ENCODE measurements at regions not wholly inside any gene's neighbourhood (a gene's known extent, or its start where the extent isn't known, plus 50 kb on each side); places are given as distances from the start of the nearest gene placed in this dataset.

DNA sequence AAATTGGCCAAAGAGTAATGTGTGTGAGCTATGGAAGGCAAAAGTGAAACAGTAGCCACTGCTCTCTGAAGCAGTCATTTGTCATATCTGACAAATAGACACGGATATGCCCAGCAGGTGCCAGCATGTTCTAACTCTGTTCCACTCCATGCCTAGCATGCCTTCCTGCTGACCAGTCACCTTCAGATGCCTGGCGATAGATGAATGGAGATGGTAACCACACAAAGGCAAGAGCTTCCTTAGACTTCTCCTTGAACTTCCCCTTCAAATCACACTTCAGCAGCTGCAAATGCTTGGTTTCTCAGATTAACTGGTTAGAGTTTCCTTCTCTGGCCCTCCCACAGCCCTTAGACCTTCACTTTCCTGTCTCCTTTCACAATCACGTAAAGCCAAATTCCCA is 429.9 kb downstream of the DAD1 start:
- TF ChIP-seq, protein P1, sequence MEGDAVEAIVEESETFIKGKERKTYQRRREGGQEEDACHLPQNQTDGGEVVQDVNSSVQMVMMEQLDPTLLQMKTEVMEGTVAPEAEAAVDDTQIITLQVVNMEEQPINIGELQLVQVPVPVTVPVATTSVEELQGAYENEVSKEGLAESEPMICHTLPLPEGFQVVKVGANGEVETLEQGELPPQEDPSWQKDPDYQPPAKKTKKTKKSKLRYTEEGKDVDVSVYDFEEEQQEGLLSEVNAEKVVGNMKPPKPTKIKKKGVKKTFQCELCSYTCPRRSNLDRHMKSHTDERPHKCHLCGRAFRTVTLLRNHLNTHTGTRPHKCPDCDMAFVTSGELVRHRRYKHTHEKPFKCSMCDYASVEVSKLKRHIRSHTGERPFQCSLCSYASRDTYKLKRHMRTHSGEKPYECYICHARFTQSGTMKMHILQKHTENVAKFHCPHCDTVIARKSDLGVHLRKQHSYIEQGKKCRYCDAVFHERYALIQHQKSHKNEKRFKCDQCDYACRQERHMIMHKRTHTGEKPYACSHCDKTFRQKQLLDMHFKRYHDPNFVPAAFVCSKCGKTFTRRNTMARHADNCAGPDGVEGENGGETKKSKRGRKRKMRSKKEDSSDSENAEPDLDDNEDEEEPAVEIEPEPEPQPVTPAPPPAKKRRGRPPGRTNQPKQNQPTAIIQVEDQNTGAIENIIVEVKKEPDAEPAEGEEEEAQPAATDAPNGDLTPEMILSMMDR (IDR thresholded peaks at IDR 0.05; ENCODE audit: low read depth, low read length), result no peak
- TF ChIP-seq EZH2phosphoT487 (IDR thresholded peaks at IDR 0.05; ENCODE audit: low read depth), result no peak

Measured in OCI-LY3 (cell line).